Spinal cord (tissue), 10 donors: ENCODE measurements at regions not wholly inside any gene's neighbourhood (a gene's known extent, or its start where the extent isn't known, plus 50 kb on each side); places are given as distances from the start of the nearest gene placed in this dataset. TPM values are rescaled to one million over a fixed set of nuclear protein-coding genes. Genes with fewer than 3 reads are reported as not detected.
A peak's percentile ranks its signal among the peaks of the same experiment; 100 is the strongest.
"Not testable (repeated sequence)": the region's sequence is repeated elsewhere in the genome, so short reads cannot be mapped to it uniquely, and the experiment has no call there.

Source experiments
- DNase-seq, 6 donors: peaks; one replicate each; pipeline versions ENCODE4 v3.0.0 to v3.0.0-alpha.2; 2013 to 2015; ENCODE audit warnings: low spot score in 6 of 6, low read depth in 4 of 6
- H3K27ac ChIP-seq: one replicate; pipeline ENCODE4 v1.5.1; 2013; ENCODE audit warnings: low read depth, low read length, control low read depth
- H3K27me3 ChIP-seq: one replicate; pipeline ENCODE4 v1.6.1; 2013; ENCODE audit warnings: low read length; ENCODE audit not compliant: control insufficient read depth, insufficient read depth
- H3K36me3 ChIP-seq: one replicate; pipeline ENCODE4 v1.6.1; 2013; ENCODE audit warnings: low read length; ENCODE audit not compliant: control insufficient read depth, insufficient read depth
- H3K4me1 ChIP-seq: one replicate; pipeline ENCODE4 v1.6.1; 2013; ENCODE audit warnings: low read length; ENCODE audit not compliant: control insufficient read depth, insufficient read depth
- H3K4me3 ChIP-seq: one replicate; pipeline ENCODE4 v1.5.1; 2013; ENCODE audit warnings: low read depth, low read length, control low read depth
- H3K9me3 ChIP-seq: one replicate; pipeline ENCODE4 v1.6.1; 2013; ENCODE audit warnings: low read length; ENCODE audit not compliant: control insufficient read depth, insufficient read depth
- WGBS: methylation state at CpG from one replicate; pipeline ENCODE4 v1.1.5; 2013; ENCODE audit warnings: missing lambda C conversion rate; ENCODE audit not compliant: insufficient coverage; 5-methylcytosine and 5-hydroxymethylcytosine counted together
- small RNA-seq: library from RNA; depleted of rRNA; stranded (forward); fragments of <200 nt; gene quantifications from one replicate; pipeline ENCODE3, GENCODE V24; 2014; ENCODE audit warnings: low replicate concordance
- donor health status: healthy.

DNA sequence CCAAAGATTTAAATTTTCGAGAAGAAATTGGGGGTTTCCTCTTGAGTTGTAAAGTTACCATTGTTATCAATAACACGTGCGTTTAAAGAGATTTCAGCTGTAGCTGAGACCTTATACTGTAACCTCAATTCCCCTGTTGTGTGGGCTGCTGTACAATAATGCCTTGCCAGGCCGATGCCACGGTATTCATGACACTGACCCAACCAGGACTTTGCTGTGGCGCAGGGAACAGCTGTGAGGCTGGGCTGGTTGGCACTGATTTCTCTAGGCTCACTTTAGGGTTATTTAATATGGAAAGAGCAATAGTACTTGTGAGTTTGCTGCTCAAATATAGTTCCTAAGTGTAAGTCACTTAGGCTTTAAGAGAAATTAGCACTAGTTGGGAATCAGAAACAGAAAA lies 744.2 kb downstream of the CDY1 start:
- H3K36me3 ChIP-seq, H3K4me1 ChIP-seq, H3K4me3 ChIP-seq, DNase-seq, H3K27me3 ChIP-seq, H3K27ac ChIP-seq, H3K9me3 ChIP-seq: not testable (repeated sequence)
- no CpG with 5 or more reads among the region's 6 CpGs for WGBS

GRCh38 chrY:26372480-26372879 lies 750.6 kb downstream of the CDY1 start:
- H3K27me3 ChIP-seq, H3K27ac ChIP-seq, H3K4me3 ChIP-seq, H3K9me3 ChIP-seq, H3K36me3 ChIP-seq, H3K4me1 ChIP-seq: not testable (repeated sequence)
- WGBS: no CpG with 5 or more reads among the region's 1 CpG
- DNase-seq: peak in 2 of 6 donors; percentile 0 to 4

- Histone ChIP-seq H3K9me3 (no peaks in the 10 kb centered on the region), H3K27ac (no peak overlapping the region), H3K27me3 (no peaks in the 10 kb centered on the region), H3K4me3 (no peak overlapping the region), H3K4me1 (no peaks in the 10 kb centered on the region), H3K36me3 (no peaks in the 10 kb centered on the region)
- DNase-seq: peak in 1 of 6 donors; percentile 0
- WGBS: no CpG with 5 or more reads among the region's 39 CpGs
Measured at GRCh38 chrY:26408671-26409328, 786.9 kb downstream of the CDY1 start.

DNA sequence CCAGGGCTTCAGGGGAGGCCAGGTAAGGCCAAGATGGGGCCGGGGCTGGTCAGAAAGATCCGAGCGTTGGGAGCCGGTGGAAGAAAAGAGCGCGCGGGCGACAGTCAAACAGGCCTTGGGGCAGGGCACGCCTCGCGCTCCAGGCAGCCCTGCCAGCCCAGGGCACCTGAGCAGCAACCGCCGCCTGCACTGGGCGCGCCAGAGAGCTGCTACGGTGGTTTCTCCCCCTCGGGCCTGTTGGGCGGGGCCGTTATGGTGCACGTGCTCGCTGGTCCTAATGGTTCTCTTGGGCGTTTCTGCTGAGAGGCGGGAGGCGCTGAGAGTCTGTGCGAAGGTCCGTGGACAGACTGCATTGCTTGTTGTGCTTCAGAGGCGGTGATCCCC lies 787.4 kb downstream of the CDY1 start:
- Histone ChIP-seq H3K36me3 (no peaks in the 10 kb centered on the region), H3K4me1 (no peaks in the 10 kb centered on the region), H3K4me3 (no peak overlapping the region), H3K27ac (no peak overlapping the region), H3K9me3 (no peaks in the 10 kb centered on the region), H3K27me3 (no peaks in the 10 kb centered on the region)
- no peak for DNase-seq
- WGBS: no CpG with 5 or more reads among the region's 27 CpGs

Small RNA genes lying in the stretch of these regions (small RNA-seq; reads per million reads assigned to genes)
- not detected for gene AC024067.1
- gene RF00156: not detected
- gene RNU6-1314P: not detected
